GM10248 (cell line): ENCODE measurements at regions not wholly inside any gene's neighbourhood (a gene's known extent, or its start where the extent isn't known, plus 50 kb on each side); places are given as distances from the start of the nearest gene placed in this dataset.

ENCODE experiments used
- CTCF ChIA-PET: fragments of 300-600 bp; sonication (Branson Sonifier 250); formaldehyde crosslinking; extraction: SDS; loops from one replicate; lab custom pipeline; 2021; ENCODE audit warnings: antibody characterized with exemption; lab: Yijun Ruan, JAX
- POLR2A ChIA-PET: fragments of 350-650 bp; sonication (Branson Sonifier 250); formaldehyde crosslinking; extraction: SDS; loops from one replicate; lab custom pipeline; 2020; ENCODE audit warnings: antibody characterized with exemption; lab: Yijun Ruan, JAX
- DNase-seq: peaks from one replicate; pipeline ENCODE4 v3.0.0; 2012; ENCODE audit errors: extremely low spot score
- CTCF ChIP-seq: IDR thresholded peaks from 2 replicates; pipeline ENCODE4 v1.5.1; 2012; ENCODE audit warnings: mild to moderate bottlenecking, low read depth; ENCODE audit errors: extremely low read depth, missing control alignments, control extremely low read depth

GRCh38 chr10:123463698-123464097, 202.5 kb upstream of the GPR26 start:
- ChIA-PET POLR2A (no interaction called here), CTCF (interaction anchor here (1.1 to 3.3 kb wide), 3 partner anchors 13 to 27 kb away, joined by 3 to 8 read pairs (median 6); no protein-coding TSS in a partner anchor)
- TF ChIP-seq CTCF = no peak
- no peak for DNase-seq

GRCh38 chr10:123464430-123465323, 201.5 kb upstream of the GPR26 start:
- no peak for TF ChIP-seq CTCF
- CTCF ChIA-PET = interaction anchor here (1.1 to 3.3 kb wide), 3 partner anchors 12 to 26 kb away, joined by 3 to 8 read pairs (median 6); no protein-coding TSS in a partner anchor
- no peak for DNase-seq
- POLR2A ChIA-PET = no interaction called here

- POLR2A ChIA-PET = no interaction called here
- no peak for DNase-seq
- TF ChIP-seq CTCF = no peak
- CTCF ChIA-PET = interaction anchor here (1.2 kb wide), 1 partner anchor 21 kb away, joined by 3 read pairs; no protein-coding TSS in a partner anchor
These were observed 195.7 kb upstream of the GPR26 start for GRCh38 chr10:123470336-123470921.

- POLR2A ChIA-PET = no interaction called here
- CTCF ChIA-PET = no interaction called here
- TF ChIP-seq CTCF = no peak
- DNase-seq = no peak
These were observed 194.3 kb upstream of the GPR26 start for GRCh38 chr10:123471811-123472210.

- POLR2A ChIA-PET = no interaction called here
- no peak for DNase-seq
- no peak for TF ChIP-seq CTCF
- CTCF ChIA-PET = no interaction called here
These were observed 193.5 kb upstream of the GPR26 start for GRCh38 chr10:123472606-123473005.

- no peak for TF ChIP-seq CTCF
- POLR2A ChIA-PET = no interaction called here
- CTCF ChIA-PET = no interaction called here
- no peak for DNase-seq
These were observed 191.5 kb upstream of the GPR26 start for GRCh38 chr10:123474700-123475099.
